Middle frontal gyrus (tissue), 1 donor: ENCODE measurements at regions not wholly inside any gene's neighbourhood (a gene's known extent, or its start where the extent isn't known, plus 50 kb on each side); places are given as distances from the start of the nearest gene placed in this dataset.
"Not testable (repeated sequence)": the region's sequence is repeated elsewhere in the genome, so short reads cannot be mapped to it uniquely, and the experiment has no call there.

Experiments used
- DNase-seq: peaks from one replicate; pipeline ENCODE4 v3.0.0-alpha.2; 2015; ENCODE audit warnings: low spot score; ENCODE audit errors: extremely low spot score

DNA sequence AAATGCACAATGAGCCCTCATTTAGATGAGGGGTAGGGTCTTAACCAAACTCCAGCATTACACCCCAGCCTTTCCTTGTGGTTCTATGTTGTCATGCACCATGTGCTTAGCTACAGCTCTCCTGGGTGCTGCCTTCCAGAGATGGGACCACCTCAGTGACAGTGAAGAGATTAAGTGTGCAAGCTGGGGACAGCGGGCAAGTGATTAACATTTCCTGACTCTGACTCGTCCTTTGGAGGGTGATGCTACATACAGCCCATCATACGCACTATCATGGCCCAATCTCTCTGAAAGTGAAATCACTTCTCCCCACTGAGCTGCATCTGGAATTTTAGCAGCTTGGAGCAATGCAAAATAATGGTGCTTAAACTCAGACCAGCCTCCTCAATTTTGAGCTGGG is 293.0 kb upstream of the PLGLB1 start:
- DNase-seq: not testable (repeated sequence)

GRCh38 chr2:87315183-87315902 is 293.7 kb upstream of the PLGLB1 start:
- DNase-seq: not testable (repeated sequence)

GRCh38 chr2:87317193-87317592 is 295.5 kb upstream of the PLGLB1 start:
- not testable (repeated sequence) for DNase-seq

DNA sequence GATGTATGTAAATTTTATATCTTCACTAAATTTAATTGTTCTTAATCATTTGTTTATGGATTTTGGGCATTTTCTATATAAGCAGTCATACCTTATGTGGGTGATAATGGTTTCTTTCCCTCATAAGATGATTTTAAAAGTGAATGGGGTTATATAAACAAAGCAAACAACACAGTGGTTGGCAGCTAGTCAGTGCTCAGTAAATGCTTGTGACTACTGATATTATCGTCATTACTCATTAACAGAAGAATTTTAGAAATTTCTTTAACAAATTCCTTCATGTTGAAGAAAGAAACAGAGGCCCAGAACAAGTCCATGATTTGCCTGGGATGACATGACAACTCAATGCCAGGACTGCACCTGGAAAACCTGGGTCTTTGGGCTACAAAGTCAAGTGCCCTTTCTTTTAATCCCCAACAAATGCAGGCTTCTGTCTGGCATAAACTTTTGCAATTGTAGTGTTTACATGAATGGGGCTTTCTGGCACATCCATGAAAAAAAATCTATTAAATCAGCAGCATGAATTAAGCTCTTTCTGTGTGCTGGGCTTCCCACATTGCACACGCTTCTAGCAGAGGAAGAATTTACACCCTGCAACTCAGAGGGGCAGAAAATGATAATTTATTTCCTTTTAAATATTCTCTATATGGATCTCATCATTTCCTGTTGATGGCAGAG is 297.3 kb upstream of the PLGLB1 start:
- not testable (repeated sequence) for DNase-seq

DNA sequence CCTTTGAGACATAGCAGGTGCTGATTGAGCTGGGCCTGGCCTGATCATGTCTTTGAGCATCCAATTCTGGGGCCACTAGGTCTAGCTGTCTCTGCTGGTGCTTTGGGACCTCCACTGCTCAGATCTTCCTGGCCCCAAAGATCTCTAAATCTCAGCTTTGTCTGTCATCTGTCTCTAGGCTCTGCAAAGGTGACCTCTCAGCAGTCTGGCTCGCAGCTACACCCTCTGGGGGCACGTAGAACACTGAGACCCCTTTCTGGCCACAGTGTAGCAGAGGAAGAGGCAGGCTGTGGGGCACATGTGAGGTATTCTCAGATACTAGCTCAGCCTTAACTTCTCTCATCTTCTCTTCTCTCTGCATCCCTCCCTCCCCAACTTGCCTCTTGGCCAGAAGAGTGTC is 298.1 kb upstream of the PLGLB1 start:
- DNase-seq: not testable (repeated sequence)

- DNase-seq: not testable (repeated sequence)
Measured at GRCh38 chr2:87321201-87321600, 299.6 kb upstream of the PLGLB1 start.

GRCh38 chr2:87324335-87325041 is 302.8 kb upstream of the PLGLB1 start:
- not testable (repeated sequence) for DNase-seq

- not testable (repeated sequence) for DNase-seq
Measured at GRCh38 chr2:87325042-87325910, 303.6 kb upstream of the PLGLB1 start.

DNA sequence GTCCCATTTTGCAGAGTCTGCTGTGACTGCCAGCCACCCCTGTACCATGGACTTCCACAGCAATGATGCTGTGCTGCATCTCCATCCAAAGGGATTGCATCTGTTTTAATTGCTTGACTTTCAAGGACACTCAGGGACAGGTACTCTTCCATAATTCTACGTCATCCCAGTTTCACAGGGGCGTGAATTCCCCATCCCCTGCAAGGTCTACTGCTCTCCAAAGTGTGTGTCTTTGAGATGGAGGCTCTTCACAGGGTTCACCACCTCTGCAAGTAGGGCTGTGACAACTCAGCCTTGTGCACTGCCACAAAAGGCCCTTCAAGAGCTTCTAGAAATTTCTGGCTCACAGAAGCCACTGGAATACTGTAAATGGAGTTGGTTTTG is 304.3 kb upstream of the PLGLB1 start:
- DNase-seq: not testable (repeated sequence)

GRCh38 chr2:87326754-87327153 is 305.1 kb upstream of the PLGLB1 start:
- DNase-seq: not testable (repeated sequence)

DNA sequence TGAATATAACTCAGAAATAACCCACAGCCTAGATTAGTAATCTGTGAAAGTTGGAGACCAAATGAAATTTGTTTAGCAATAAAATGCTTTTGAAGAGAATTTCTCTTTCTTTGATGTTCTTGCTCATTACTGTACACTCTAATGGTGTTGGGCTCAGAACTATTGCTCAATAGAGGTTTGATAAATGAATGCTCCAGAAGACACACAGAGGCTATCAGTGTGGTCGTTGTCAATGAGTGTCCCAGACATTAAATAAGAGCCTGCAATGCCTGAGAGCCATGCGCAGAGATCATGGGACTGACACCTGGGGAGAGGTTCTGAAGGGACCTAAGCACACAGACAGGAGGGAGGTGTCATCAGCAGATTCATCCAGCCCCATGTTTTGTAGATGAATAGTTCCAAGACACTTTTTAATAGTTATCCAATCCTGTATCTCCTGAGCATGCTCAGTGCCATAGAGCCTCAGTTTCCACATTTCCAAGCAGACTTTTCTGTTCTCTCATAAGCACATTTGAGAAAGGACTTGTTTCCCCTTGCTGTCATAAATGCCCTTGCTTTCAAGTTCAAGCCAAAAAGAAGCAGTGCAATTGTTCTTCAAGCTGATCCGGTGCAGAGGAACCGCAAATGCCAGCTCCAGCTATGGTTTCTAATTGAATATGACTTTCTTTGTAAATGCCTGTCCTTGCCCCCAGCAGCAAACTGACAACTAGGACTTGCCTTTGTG is 306.2 kb upstream of the PLGLB1 start:
- DNase-seq: not testable (repeated sequence)

GRCh38 chr2:87329529-87329928 is 307.9 kb upstream of the PLGLB1 start:
- not testable (repeated sequence) for DNase-seq

DNA sequence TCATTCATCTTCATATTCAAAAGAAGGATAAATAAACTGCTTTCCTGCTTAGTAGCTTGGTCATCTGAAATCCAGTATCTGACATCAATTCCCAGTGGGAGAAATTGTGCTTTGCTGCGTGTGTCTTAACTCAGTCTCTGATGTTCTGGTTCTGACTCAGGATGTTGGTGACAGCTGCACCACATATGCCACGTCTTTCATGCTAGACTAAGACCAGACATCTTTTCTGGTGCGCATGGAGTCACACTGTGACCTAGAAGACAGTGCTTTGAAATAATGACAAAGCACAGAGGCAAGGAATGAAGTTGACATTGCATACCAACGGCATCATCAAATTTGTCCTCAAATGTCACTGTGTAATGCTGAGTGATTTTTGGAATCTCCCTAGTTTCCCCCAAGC is 308.8 kb upstream of the PLGLB1 start:
- not testable (repeated sequence) for DNase-seq

DNA sequence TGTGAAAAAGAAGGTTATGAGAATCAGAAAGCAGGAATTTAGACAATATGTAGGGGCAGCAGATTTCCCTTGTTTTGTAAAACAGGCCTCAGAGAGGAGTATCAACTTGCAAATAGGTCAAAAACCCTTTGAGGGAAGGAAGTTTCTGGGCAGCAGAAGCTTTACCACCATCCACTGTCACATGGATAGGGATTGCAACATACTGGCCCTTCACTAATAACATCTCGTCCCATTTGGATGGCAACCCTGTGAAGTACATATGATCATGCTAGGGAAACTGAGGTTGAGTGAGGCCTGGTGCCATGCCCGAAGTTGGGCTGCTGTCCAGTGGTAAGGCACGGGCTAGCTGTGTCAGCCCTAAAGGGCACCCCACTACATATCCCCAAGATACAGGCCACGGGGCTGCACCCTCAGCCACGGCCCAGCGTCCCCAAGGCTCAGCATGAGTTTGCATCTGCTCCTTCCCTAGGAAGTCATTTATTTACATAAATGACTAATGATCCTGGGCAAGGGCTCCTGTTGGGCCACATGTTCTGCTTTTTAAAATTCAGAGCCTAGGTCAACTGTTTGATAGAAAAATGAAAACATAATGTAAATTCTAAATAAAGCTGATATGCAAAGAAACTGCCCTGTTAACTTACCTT is 310.4 kb upstream of the PLGLB1 start:
- DNase-seq: not testable (repeated sequence)

GRCh38 chr2:87334888-87335287 is 313.2 kb upstream of the PLGLB1 start:
- not testable (repeated sequence) for DNase-seq

GRCh38 chr2:87338998-87339397 is 317.4 kb upstream of the PLGLB1 start:
- not testable (repeated sequence) for DNase-seq

- peak; percentile 3 for DNase-seq
Measured at GRCh38 chr2:87341601-87342014, 320.0 kb upstream of the PLGLB1 start.

GRCh38 chr2:87342175-87342574 is 320.5 kb upstream of the PLGLB1 start:
- not testable (repeated sequence) for DNase-seq

DNA sequence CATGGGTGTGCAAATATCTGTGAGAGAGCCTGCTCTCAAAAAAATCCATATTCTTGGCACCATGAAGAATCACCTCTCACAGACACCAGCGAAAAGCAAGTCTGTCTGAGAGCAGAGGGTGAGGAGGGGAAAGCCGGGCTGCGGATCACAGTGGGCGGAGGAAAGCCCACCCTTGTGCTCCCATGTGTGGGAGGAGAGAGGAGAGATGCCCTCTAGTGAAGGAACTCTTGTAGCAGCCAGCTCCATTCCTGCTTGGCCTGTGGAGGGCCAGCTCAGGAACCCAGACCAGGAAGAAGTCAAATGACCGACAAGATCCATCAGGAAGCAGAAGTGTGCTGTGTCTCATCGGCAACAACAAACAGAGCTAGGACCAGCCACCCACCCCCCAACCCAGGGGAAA is 321.7 kb upstream of the PLGLB1 start:
- not testable (repeated sequence) for DNase-seq

GRCh38 chr2:87345283-87345682 is 323.6 kb upstream of the PLGLB1 start:
- DNase-seq: not testable (repeated sequence)
